Osteoblast (primary cell): ENCODE measurements at regions not wholly inside any gene's neighbourhood (a gene's known extent, or its start where the extent isn't known, plus 50 kb on each side); places are given as distances from the start of the nearest gene placed in this dataset.
A peak's percentile ranks its signal among the peaks of the same experiment; 100 is the strongest.

Experiments
- DNase-seq: peaks from one replicate; pipeline ENCODE4 v3.0.0; 2011; ENCODE audit warnings: low spot score, mixed read lengths; ENCODE audit not compliant: insufficient read length; ENCODE audit errors: missing footprints
- H2AFZ ChIP-seq: 2 replicates; pipeline ENCODE4 v1.6.0; 2011; ENCODE audit warnings: mild to moderate bottlenecking, low read length
- H3K27ac ChIP-seq: 2 replicates; pipeline ENCODE4 v1.5.1; 2011; ENCODE audit warnings: mild to moderate bottlenecking, low read depth, low read length, moderate library complexity
- H3K27me3 ChIP-seq: 2 replicates; pipeline ENCODE4 v1.6.0; 2012; ENCODE audit warnings: mild to moderate bottlenecking, control low read depth, inconsistent platforms, low read length, moderate library complexity; ENCODE audit not compliant: insufficient read depth
- H3K36me3 ChIP-seq: 2 replicates; pipeline ENCODE4 v1.5.1; 2011; ENCODE audit warnings: mild to moderate bottlenecking, low read length, control low read depth, moderate library complexity; ENCODE audit not compliant: insufficient read depth
- H3K4me1 ChIP-seq: 2 replicates; pipeline ENCODE4 v1.5.1; 2011; ENCODE audit warnings: mild to moderate bottlenecking, low read length, control low read depth, moderate library complexity; ENCODE audit not compliant: insufficient read depth
- H3K4me2 ChIP-seq: 2 replicates; pipeline ENCODE4 v1.6.0; 2011; ENCODE audit warnings: mild to moderate bottlenecking, low read length; ENCODE audit not compliant: insufficient read depth
- H3K4me3 ChIP-seq: fragments of 200-600 bp; sonication (generic); 3 replicates; pipeline ENCODE4 v1.5.1; 2012; ENCODE audit warnings: mild to moderate bottlenecking, low read length, inconsistent platforms; ENCODE audit not compliant: insufficient read depth
- H3K79me2 ChIP-seq: 2 replicates; pipeline ENCODE4 v1.6.0; 2012; ENCODE audit warnings: mild to moderate bottlenecking, low read length, control low read depth, inconsistent platforms; ENCODE audit not compliant: insufficient read depth
- H3K9me3 ChIP-seq: 2 replicates; pipeline ENCODE4 v1.5.1; 2011; ENCODE audit warnings: low read depth, low read length, control low read depth
- H4K20me1 ChIP-seq: 2 replicates; pipeline ENCODE4 v1.6.0; 2012; ENCODE audit warnings: mild to moderate bottlenecking, low read length, control low read depth; ENCODE audit not compliant: insufficient read depth
- TF ChIP-seq, protein P1 (sequence below): IDR thresholded peaks from 2 replicates; pipeline ENCODE4 v1.5.1; 2011; ENCODE audit warnings: mild to moderate bottlenecking, low read depth, low read length, moderate library complexity; ENCODE audit errors: extremely low read depth

DNA sequence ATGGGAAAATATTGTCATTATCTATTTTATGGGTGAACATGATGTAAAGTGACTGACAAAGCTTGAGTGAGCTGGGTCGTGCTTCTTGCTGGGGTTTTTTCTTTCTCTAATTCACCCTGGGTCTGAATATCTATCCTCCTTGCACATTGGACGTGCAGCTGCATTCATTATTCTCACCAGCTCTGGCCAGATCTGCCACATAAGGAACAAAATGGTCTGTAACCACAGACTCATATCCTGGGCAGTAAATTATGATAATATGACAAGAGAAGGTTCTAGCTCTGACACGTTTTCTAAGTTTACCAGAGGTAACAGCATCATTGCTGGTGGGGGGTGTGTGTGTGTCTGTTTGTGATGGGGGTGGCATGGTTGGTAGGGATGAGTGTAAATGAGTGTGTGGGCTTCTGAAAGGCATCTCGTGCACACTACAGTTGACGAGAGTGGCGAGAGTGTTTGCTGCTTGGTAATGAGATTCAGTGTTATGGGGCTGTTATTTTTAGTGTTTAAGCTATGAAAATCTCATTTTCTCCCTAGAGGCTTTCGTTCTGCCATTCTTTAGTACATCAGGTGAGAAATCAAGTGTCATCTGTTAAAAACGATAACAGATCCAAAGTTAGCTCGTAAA lies 418.4 kb downstream of the PDCD6IP start:
- H3K4me1 ChIP-seq: no peaks in the 10 kb centered on the region
- H2AFZ ChIP-seq: no peak overlapping the region
- no peak overlapping the region for H3K27ac ChIP-seq
- no peaks in the 10 kb centered on the region for H4K20me1 ChIP-seq
- no peaks in the 10 kb centered on the region for H3K27me3 ChIP-seq
- no peak overlapping the region for H3K4me2 ChIP-seq
- TF ChIP-seq, protein P1, sequence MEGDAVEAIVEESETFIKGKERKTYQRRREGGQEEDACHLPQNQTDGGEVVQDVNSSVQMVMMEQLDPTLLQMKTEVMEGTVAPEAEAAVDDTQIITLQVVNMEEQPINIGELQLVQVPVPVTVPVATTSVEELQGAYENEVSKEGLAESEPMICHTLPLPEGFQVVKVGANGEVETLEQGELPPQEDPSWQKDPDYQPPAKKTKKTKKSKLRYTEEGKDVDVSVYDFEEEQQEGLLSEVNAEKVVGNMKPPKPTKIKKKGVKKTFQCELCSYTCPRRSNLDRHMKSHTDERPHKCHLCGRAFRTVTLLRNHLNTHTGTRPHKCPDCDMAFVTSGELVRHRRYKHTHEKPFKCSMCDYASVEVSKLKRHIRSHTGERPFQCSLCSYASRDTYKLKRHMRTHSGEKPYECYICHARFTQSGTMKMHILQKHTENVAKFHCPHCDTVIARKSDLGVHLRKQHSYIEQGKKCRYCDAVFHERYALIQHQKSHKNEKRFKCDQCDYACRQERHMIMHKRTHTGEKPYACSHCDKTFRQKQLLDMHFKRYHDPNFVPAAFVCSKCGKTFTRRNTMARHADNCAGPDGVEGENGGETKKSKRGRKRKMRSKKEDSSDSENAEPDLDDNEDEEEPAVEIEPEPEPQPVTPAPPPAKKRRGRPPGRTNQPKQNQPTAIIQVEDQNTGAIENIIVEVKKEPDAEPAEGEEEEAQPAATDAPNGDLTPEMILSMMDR: no peak
- no peaks in the 10 kb centered on the region for H3K79me2 ChIP-seq
- no peaks in the 10 kb centered on the region for H3K36me3 ChIP-seq
- H3K9me3 ChIP-seq: no peaks in the 10 kb centered on the region
- H3K4me3 ChIP-seq: no peak overlapping the region
- peak; percentile 10 for DNase-seq

DNA sequence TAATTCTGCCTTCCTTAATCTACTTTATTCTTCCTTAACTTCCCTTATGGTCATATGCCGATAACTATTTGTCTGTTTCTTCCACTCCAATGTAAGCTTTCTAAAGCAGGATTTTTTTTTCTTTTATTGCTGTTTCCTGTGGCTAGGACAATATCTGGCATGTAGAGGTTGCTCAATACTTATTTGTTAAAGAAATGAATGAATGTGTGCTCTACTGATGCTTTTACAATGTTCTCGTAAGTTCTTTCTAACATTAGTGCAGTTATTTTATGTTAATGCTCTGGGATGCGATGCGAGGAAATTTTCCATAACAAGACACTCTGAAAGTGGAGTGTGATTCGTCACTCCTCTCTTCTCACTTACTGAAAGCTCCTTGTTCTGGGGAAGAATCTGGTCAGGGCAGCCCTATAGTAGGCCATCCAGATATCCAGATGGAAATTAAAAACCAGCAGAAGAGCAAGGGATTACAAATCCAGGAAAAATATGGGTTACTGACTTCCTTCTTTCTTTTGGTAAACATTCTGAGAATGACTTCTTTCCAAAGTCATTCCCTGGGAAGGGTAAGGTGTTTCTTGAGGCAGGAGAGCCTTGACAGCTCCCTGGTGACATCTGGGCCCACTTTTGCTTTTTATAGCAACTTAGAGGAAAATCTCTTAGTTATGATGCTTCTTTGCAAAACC lies 420.4 kb downstream of the PDCD6IP start:
- Histone ChIP-seq H3K27ac (no peak overlapping the region), H3K79me2 (no peaks in the 10 kb centered on the region), H4K20me1 (no peaks in the 10 kb centered on the region), H3K4me3 (no peak overlapping the region), H3K27me3 (no peaks in the 10 kb centered on the region), H2AFZ (no peak overlapping the region), H3K9me3 (no peaks in the 10 kb centered on the region), H3K36me3 (no peaks in the 10 kb centered on the region), H3K4me2 (no peak overlapping the region), H3K4me1 (no peaks in the 10 kb centered on the region)
- TF ChIP-seq, protein P1: no peak
- no peak for DNase-seq

DNA sequence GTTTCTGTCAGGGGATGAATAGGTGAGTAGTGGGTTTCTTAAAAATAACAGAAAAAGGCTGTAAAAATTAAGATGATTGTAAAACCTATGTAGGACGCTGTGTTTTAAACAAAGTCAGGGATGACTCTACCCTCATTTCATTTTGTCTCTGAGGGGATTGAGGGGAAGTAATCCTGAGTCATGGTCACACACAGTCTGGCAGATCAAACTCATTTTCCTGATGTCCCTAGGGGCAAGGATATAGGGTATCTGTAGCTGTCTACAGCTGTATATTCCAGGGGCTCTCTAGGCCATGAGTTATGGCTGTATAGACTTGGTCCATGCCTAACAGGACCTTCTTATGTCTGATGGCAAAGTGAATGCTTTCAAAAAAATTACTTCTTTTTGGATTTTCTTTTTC lies 421.1 kb downstream of the PDCD6IP start:
- H2AFZ ChIP-seq: no peak overlapping the region
- no peaks in the 10 kb centered on the region for H3K36me3 ChIP-seq
- no peaks in the 10 kb centered on the region for H4K20me1 ChIP-seq
- no peaks in the 10 kb centered on the region for H3K79me2 ChIP-seq
- H3K27me3 ChIP-seq: no peaks in the 10 kb centered on the region
- no peaks in the 10 kb centered on the region for H3K9me3 ChIP-seq
- H3K4me1 ChIP-seq: no peaks in the 10 kb centered on the region
- no peak overlapping the region for H3K4me2 ChIP-seq
- no peak overlapping the region for H3K4me3 ChIP-seq
- TF ChIP-seq, protein P1: no peak
- no peak for DNase-seq
- H3K27ac ChIP-seq: no peak overlapping the region

DNA sequence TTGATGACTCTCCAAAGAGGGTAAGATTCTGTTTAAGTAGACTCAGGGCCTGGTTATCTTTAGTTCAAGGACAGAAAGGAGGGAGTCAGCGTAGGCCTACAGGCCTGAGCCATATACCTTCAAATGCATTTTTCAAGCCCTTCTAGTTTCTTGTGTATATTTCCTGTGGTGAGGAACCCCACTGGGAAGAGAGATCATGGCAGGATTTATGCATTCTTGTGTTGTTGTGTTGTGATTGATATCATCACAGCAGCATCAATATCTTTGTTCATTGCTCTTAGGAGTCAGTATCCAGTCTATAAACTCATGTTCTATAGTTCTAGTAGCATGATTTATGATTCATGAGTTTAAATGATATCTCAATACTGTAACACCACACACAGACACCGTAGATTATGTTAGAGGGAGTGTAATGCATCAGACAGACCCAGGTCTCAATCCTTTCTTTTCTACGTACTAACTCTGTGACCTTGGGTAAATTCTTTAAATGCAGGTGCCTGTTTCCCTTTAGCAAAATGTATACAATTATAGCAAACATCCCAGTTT lies 427.5 kb downstream of the PDCD6IP start:
- Histone ChIP-seq H3K27me3 (no peaks in the 10 kb centered on the region), H3K4me2 (no peak overlapping the region), H3K4me3 (no peak overlapping the region), H3K27ac (no peak overlapping the region), H3K9me3 (no peaks in the 10 kb centered on the region), H4K20me1 (no peaks in the 10 kb centered on the region), H3K4me1 (no peaks in the 10 kb centered on the region), H3K36me3 (no peaks in the 10 kb centered on the region), H2AFZ (no peak overlapping the region), H3K79me2 (no peaks in the 10 kb centered on the region)
- TF ChIP-seq, protein P1: no peak
- no peak for DNase-seq
